K562 (cell line): ENCODE measurements at regions not wholly inside any gene's neighbourhood (a gene's known extent, or its start where the extent isn't known, plus 50 kb on each side); places are given as distances from the start of the nearest gene placed in this dataset.

Experiments used
- ATAC-seq: fragments of 200-7000 bp; cut with Tn5 transposase; 3 replicates; pipeline ENCODE4 v1.9.1; 2020; ENCODE audit warnings: moderate library complexity
- BruUV-seq: library from RNA; stranded (reverse); fragments of 400-500 nt; replicated peaks from 2 replicates; lab custom pipeline; 2021; lab: Mats Ljungman, UMichigan
- CTCF ChIA-PET: fragments of 300-600 bp; formaldehyde crosslinking; extraction: SDS; loops from one replicate; lab custom pipeline; 2021; ENCODE audit warnings: low intra/inter-chr PET ratio; lab: Yijun Ruan, JAX
- POLR2A ChIA-PET: fragments of 300-600, 350-650 bp; sonication (Branson Sonifier 250); formaldehyde crosslinking; extraction: SDS; loops from one replicate; lab custom pipeline; 2021; ENCODE audit warnings: antibody characterized with exemption, inconsistent platforms; lab: Yijun Ruan, JAX
- DNase-seq, 4 experiments: peaks; one replicate each; pipeline versions ENCODE4 v3.0.0 to v3.0.0-alpha.2; 2011 to 2018; ENCODE audit warnings: low spot score in 3 of 4, mixed read lengths in 3 of 4; ENCODE audit errors: extremely low read depth in 1 of 4
- FAIRE-seq: peaks from 2 replicates; lab custom pipeline; 2011; peaks lifted over from hg19 to GRCh38; lab: Jason Lieb, UNC
- H2AFZ ChIP-seq: 2 replicates; pipeline ENCODE4 v1.6.0; 2011; ENCODE audit warnings: low read depth, low read length, control low read depth, inconsistent platforms
- H3K27ac ChIP-seq: fragments of 200-600 bp; 3 replicates; pipeline ENCODE4 v1.8.0; 2011; ENCODE audit warnings: low read depth, mild to moderate bottlenecking, control low read depth, inconsistent platforms, low read length, moderate library complexity, mixed read lengths; ENCODE audit errors: extremely low read depth
- H3K27me3 ChIP-seq, 2 experiments: fragments of 300-600 bp in 1 of 2; 2 replicates in 1 of 2; 3 replicates in 1 of 2; pipeline versions ENCODE4 v1.6.0 to v1.8.0; 2011; ENCODE audit warnings: inconsistent platforms in 2 of 2, low read length in 2 of 2, mild to moderate bottlenecking in 1 of 2, mixed read lengths in 1 of 2, moderate library complexity in 1 of 2; ENCODE audit not compliant: control insufficient read depth in 2 of 2, insufficient read depth in 2 of 2
- H3K36me3 ChIP-seq: fragments of 300-600 bp; 3 replicates; pipeline ENCODE4 v1.8.0; 2011; ENCODE audit warnings: mild to moderate bottlenecking, low read length, inconsistent platforms; ENCODE audit not compliant: control insufficient read depth, insufficient read depth
- H3K4me1 ChIP-seq, 2 experiments: fragments of 200-600 bp in 1 of 2; replicated peaks in 1 of 2; 2 replicates in 1 of 2; 3 replicates in 1 of 2; pipeline versions ENCODE4 v1.5.1 to v1.8.0; 2011; ENCODE audit warnings: inconsistent platforms in 2 of 2, low read length in 2 of 2, mild to moderate bottlenecking in 1 of 2, mixed read lengths in 1 of 2, moderate library complexity in 1 of 2; ENCODE audit not compliant: control insufficient read depth in 2 of 2, insufficient read depth in 2 of 2
- H3K4me2 ChIP-seq: 2 replicates; pipeline ENCODE4 v1.6.1; 2011; ENCODE audit warnings: low read length, control low read depth, inconsistent platforms, mixed read lengths; ENCODE audit not compliant: insufficient read depth
- H3K4me3 ChIP-seq: fragments of 200-600 bp; sonication (generic), shearing (Covaris generic); 2 replicates; pipeline ENCODE4 v1.5.1; 2016; ENCODE audit warnings: control low read depth, inconsistent platforms
- H3K79me2 ChIP-seq: fragments of 200-600 bp; 3 replicates; pipeline ENCODE4 v1.8.0; 2011; ENCODE audit warnings: low read length, inconsistent platforms; ENCODE audit not compliant: control insufficient read depth, insufficient read depth
- H3K9ac ChIP-seq, 2 experiments: 2 replicates each; pipeline versions ENCODE4 v1.6.0 to v1.6.1; 2011; ENCODE audit warnings: low read depth in 2 of 2, low read length in 2 of 2, control low read depth in 1 of 2, inconsistent platforms in 1 of 2, mild to moderate bottlenecking in 1 of 2, mixed read lengths in 1 of 2; ENCODE audit not compliant: insufficient read depth in 1 of 2
- H3K9me1 ChIP-seq: one replicate; pipeline ENCODE4 v1.6.0; 2011; ENCODE audit warnings: inconsistent platforms, mild to moderate bottlenecking, low read length, moderate library complexity; ENCODE audit not compliant: control insufficient read depth, insufficient read depth
- H3K9me3 ChIP-seq: replicated peaks from 2 replicates; pipeline ENCODE4 v1.5.1; 2011; ENCODE audit warnings: low read depth, low read length, inconsistent platforms; ENCODE audit not compliant: control insufficient read depth, insufficient read depth
- H4K20me1 ChIP-seq: replicated peaks from 2 replicates; pipeline ENCODE4 v1.6.1; 2011; ENCODE audit warnings: low read length, inconsistent platforms, mixed read lengths; ENCODE audit not compliant: control insufficient read depth, insufficient read depth
- BRF1 ChIP-seq: IDR thresholded peaks from 3 replicates; pipeline ENCODE4 v1.6.1; 2011; ENCODE audit warnings: borderline replicate concordance, mild to moderate bottlenecking; ENCODE audit not compliant: insufficient read length; ENCODE audit errors: extremely low read depth
- CTCF ChIP-seq, 3 experiments: IDR thresholded peaks in 2 of 3; conservative IDR thresholded peaks in 1 of 3; 2 replicates each; pipeline ENCODE4 v1.5.1; 2011 to 2012; ENCODE audit warnings: low read length in 3 of 3, mild to moderate bottlenecking in 3 of 3, control low read depth in 2 of 3, improper control_type of control experiment in 1 of 3, inconsistent platforms in 1 of 3, low read depth in 1 of 3, mixed read lengths in 1 of 3, moderate library complexity in 1 of 3; ENCODE audit not compliant: insufficient read depth in 2 of 3
- EP400 ChIP-seq: fragments of 450-650 bp; IDR thresholded peaks from 2 replicates; pipeline ENCODE4 v1.6.1; 2017; ENCODE audit warnings: antibody characterized with exemption, mild to moderate bottlenecking, moderate library complexity
- PRPF4 ChIP-seq: fragments of 200-400 bp; formaldehyde crosslinking; IDR thresholded peaks from one replicate; pipeline ENCODE4 v1.6.1; 2017; ENCODE audit warnings: low read length, low read depth, mild to moderate bottlenecking; ENCODE audit not compliant: insufficient read depth, poor library complexity, severe bottlenecking
- ZNF436 ChIP-seq: fragments of 250-450, 450-650 bp; sonication (Bioruptor Pico); formaldehyde crosslinking; IDR thresholded peaks from 2 replicates; pipeline ENCODE4 v1.7.0; 2020; ENCODE audit warnings: mild to moderate bottlenecking
- WGBS: fragments of 100-300 bp; shearing (Covaris generic); methylation state at CpG from one replicate; pipeline ENCODE4 v1.1.6; 2016; ENCODE audit warnings: low coverage, mixed read lengths; ENCODE audit not compliant: insufficient coverage; ENCODE audit errors: missing lambda C conversion rate; 5-methylcytosine and 5-hydroxymethylcytosine counted together
- in situ Hi-C: fragments of 300-500 bp; cut with MboI; formaldehyde crosslinking; loops from 4 replicates; pipeline ENCODE4 v1.15.0; 2018; ENCODE audit warnings: inconsistent platforms, mixed read lengths
- intact Hi-C: fragments of 100-400 bp; cut with micrococcal nuclease; formaldehyde crosslinking; loops from 2 replicates; pipeline ENCODE4 v1.14.2; 2022
- TF ChIP-seq, protein P1 (sequence below): fragments of 150-350 bp; conservative IDR thresholded peaks from 2 replicates; pipeline ENCODE4 v1.6.1; 2014; ENCODE audit warnings: low read length
- TF ChIP-seq, protein P2 (sequence below): fragments of 200-400 bp; formaldehyde crosslinking; IDR thresholded peaks from 2 replicates; pipeline ENCODE4 v1.6.1; 2017; ENCODE audit warnings: mild to moderate bottlenecking, low read depth, low read length, moderate library complexity

DNA sequence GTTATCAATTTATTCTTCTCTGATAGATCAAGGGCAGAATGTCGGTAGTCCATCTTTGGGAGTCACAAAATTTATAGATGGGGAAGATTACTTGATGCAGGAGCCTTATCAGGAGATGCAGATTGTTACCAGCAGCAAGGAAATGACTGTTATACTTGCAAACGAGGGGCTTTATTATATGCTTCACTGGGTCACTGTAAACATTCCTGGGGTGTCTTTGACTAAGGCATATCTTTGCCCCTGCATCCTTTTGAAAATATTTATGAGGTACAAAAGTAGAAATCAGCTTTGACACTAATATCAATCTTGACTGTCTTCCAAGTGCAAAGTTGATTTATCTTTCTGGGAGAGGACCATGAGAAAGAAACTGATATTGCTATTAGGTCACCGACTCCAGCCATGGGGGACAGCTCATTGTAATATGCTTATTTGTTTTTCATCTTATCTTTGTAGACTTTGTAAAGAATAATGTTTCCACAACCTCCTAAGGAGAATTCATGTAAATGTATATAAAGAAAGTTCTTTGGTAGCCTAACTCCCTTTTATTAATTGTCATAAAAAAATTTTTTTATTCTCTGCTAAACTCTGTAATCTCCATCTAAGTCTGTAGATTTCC is 177.3 kb upstream of the EMCN start:
- BruUV-seq, result no TSS peak
- Histone ChIP-seq H3K4me1 (no peaks in the 10 kb centered on the region), H3K27me3 (no peaks in the 10 kb centered on the region), H4K20me1 (no peaks in the 10 kb centered on the region), H3K36me3 (no peaks in the 10 kb centered on the region), H3K9me1 (no peaks in the 10 kb centered on the region), H3K9ac (no peak overlapping the region), H3K4me2 (no peak overlapping the region), H2AFZ (no peak overlapping the region), H3K27ac (no peak overlapping the region), H3K79me2 (no peaks in the 10 kb centered on the region), H3K4me3 (no peak overlapping the region), H3K9me3 (no peaks in the 10 kb centered on the region)
- WGBS, result 0% methylated on average over 3 of the region's 3 CpGs
- ChIA-PET POLR2A (no interaction called here), CTCF (no interaction called here)
- FAIRE-seq (no peak), ATAC-seq (no peak), DNase-seq (no peak)
- TF ChIP-seq PRPF4, result no peak
- no peak for TF ChIP-seq CTCF (IDR thresholded peaks at IDR 0.05 in 2 of 3, conservative IDR thresholded peaks at IDR 0.05 in 1 of 3; ENCODE audit: insufficient read depth in 2 of 3, low read depth in 1 of 3, low read length in 3 of 3)
- TF ChIP-seq ZNF436, result no peak
- no peak for TF ChIP-seq BRF1
- TF ChIP-seq, protein P1, sequence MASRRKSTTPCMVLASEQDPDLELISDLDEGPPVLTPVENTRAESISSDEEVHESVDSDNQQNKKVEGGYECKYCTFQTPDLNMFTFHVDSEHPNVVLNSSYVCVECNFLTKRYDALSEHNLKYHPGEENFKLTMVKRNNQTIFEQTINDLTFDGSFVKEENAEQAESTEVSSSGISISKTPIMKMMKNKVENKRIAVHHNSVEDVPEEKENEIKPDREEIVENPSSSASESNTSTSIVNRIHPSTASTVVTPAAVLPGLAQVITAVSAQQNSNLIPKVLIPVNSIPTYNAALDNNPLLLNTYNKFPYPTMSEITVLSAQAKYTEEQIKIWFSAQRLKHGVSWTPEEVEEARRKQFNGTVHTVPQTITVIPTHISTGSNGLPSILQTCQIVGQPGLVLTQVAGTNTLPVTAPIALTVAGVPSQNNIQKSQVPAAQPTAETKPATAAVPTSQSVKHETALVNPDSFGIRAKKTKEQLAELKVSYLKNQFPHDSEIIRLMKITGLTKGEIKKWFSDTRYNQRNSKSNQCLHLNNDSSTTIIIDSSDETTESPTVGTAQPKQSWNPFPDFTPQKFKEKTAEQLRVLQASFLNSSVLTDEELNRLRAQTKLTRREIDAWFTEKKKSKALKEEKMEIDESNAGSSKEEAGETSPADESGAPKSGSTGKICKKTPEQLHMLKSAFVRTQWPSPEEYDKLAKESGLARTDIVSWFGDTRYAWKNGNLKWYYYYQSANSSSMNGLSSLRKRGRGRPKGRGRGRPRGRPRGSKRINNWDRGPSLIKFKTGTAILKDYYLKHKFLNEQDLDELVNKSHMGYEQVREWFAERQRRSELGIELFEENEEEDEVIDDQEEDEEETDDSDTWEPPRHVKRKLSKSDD, result no peak
- TF ChIP-seq EP400, result no peak
- TF ChIP-seq, protein P2, sequence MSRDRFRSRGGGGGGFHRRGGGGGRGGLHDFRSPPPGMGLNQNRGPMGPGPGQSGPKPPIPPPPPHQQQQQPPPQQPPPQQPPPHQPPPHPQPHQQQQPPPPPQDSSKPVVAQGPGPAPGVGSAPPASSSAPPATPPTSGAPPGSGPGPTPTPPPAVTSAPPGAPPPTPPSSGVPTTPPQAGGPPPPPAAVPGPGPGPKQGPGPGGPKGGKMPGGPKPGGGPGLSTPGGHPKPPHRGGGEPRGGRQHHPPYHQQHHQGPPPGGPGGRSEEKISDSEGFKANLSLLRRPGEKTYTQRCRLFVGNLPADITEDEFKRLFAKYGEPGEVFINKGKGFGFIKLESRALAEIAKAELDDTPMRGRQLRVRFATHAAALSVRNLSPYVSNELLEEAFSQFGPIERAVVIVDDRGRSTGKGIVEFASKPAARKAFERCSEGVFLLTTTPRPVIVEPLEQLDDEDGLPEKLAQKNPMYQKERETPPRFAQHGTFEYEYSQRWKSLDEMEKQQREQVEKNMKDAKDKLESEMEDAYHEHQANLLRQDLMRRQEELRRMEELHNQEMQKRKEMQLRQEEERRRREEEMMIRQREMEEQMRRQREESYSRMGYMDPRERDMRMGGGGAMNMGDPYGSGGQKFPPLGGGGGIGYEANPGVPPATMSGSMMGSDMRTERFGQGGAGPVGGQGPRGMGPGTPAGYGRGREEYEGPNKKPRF, result no peak
- in situ Hi-C loops (no loop called here), intact Hi-C loops (no loop called here)
